SU-DHL-6 (cell line): ENCODE measurements at regions not wholly inside any gene's neighbourhood (a gene's known extent, or its start where the extent isn't known, plus 50 kb on each side); places are given as distances from the start of the nearest gene placed in this dataset.

ENCODE experiments used
- H2AFZ ChIP-seq: fragments of 200-600 bp; sonication (generic); 2 replicates; pipeline ENCODE4 v1.6.1; 2014; ENCODE audit warnings: low read depth, mild to moderate bottlenecking, moderate library complexity, mixed read lengths, antibody characterized with exemption, low read length; ENCODE audit not compliant: severe bottlenecking
- H3F3A ChIP-seq: fragments of 200-600 bp; shearing (Covaris generic); 2 replicates; pipeline ENCODE4 v1.6.0; 2016; ENCODE audit warnings: antibody characterized with exemption, mild to moderate bottlenecking; ENCODE audit not compliant: insufficient read depth
- H3K27ac ChIP-seq: fragments of 200-600 bp; sonication (generic); 2 replicates; pipeline ENCODE4 v1.5.1; 2016; ENCODE audit warnings: low read depth, mild to moderate bottlenecking, low read length, moderate library complexity, mixed read lengths
- H3K27me3 ChIP-seq: fragments of 200-600 bp; sonication (generic), shearing (Covaris generic); 2 replicates; pipeline ENCODE4 v1.6.0; 2014; ENCODE audit warnings: mild to moderate bottlenecking, low read length
- H3K36me3 ChIP-seq: fragments of 200-600 bp; sonication (generic); 2 replicates; pipeline ENCODE4 v1.6.1; 2014; ENCODE audit warnings: mild to moderate bottlenecking, low read length, mixed read lengths
- H3K4me2 ChIP-seq: fragments of 300-600, 200-600 bp; shearing (Covaris generic), sonication (generic); 2 replicates; pipeline ENCODE4 v1.6.0; 2014; ENCODE audit warnings: low read length, low read depth, mild to moderate bottlenecking; ENCODE audit not compliant: poor library complexity, severe bottlenecking
- H3K4me3 ChIP-seq: fragments of 200-600 bp; sonication (generic); 2 replicates; pipeline ENCODE4 v1.5.1; 2014; ENCODE audit warnings: antibody characterized with exemption, low read length, mild to moderate bottlenecking, mixed read lengths; ENCODE audit not compliant: insufficient read depth, poor library complexity, severe bottlenecking
- H3K79me2 ChIP-seq: fragments of 200-600 bp; sonication (generic); 2 replicates; pipeline ENCODE4 v1.6.1; 2014; ENCODE audit warnings: mild to moderate bottlenecking, low read length, moderate library complexity; ENCODE audit not compliant: insufficient read depth
- H3K9ac ChIP-seq: fragments of 200-600 bp; sonication (generic); 2 replicates; pipeline ENCODE4 v1.7.0; 2014; ENCODE audit warnings: mild to moderate bottlenecking, low read length
- H3K9me2 ChIP-seq: fragments of 200-600 bp; sonication (generic); replicated peaks from 2 replicates; pipeline ENCODE4 v1.6.1; 2014; ENCODE audit warnings: low read length; ENCODE audit not compliant: insufficient read depth
- H3K9me3 ChIP-seq: fragments of 200-600 bp; sonication (generic); 2 replicates; pipeline ENCODE4 v1.6.1; 2014; ENCODE audit warnings: low read length, mixed read lengths; ENCODE audit not compliant: insufficient read depth
- H4K20me1 ChIP-seq: fragments of 200-600 bp; sonication (generic); 2 replicates; pipeline ENCODE4 v1.6.1; 2014; ENCODE audit warnings: low read depth, mild to moderate bottlenecking, antibody characterized with exemption, low read length, moderate library complexity, mixed read lengths
- CTCF ChIP-seq: fragments of 200-600 bp; sonication (generic); IDR thresholded peaks from one replicate; pipeline ENCODE4 v1.5.1; 2017; ENCODE audit warnings: antibody characterized with exemption, mild to moderate bottlenecking, low read length, moderate library complexity; ENCODE audit not compliant: insufficient read depth, poor library complexity, severe bottlenecking
- EZH2phosphoT487 ChIP-seq: fragments of 200-600 bp; sonication (generic), shearing (Covaris generic); conservative IDR thresholded peaks from 2 replicates; pipeline ENCODE4 v1.6.1; 2018; ENCODE audit warnings: mild to moderate bottlenecking, antibody characterized with exemption, low read length, moderate library complexity, mixed read lengths

GRCh38 chr18:51739044-51739666, 541.7 kb upstream of the MEX3C start:
- no peak overlapping the region for H3K9ac ChIP-seq

GRCh38 chr18:51751901-51752300, 554.4 kb upstream of the MEX3C start:
- Histone ChIP-seq H3K79me2 (no peaks in the 10 kb centered on the region), H3K4me2 (no peak overlapping the region), H4K20me1 (no peaks in the 10 kb centered on the region), H3K27me3 (0 out of 2 replicates have a peak, but pooled peaks cover 2% of the 10 kb centered on the region), H3K9me2 (0 out of 2 replicates have a peak, but pooled peaks cover 4% of the 10 kb centered on the region), H3K9me3 (no peaks in the 10 kb centered on the region), H3K4me3 (no peak overlapping the region), H3K36me3 (no peaks in the 10 kb centered on the region), H3F3A (no peaks in the 10 kb centered on the region), H2AFZ (no peak overlapping the region), H3K9ac (no peak overlapping the region), H3K27ac (no peak overlapping the region)
- TF ChIP-seq CTCF (no peak), EZH2phosphoT487 (no peak)

More at GRCh38 chr18:51739044-51739666, 541.7 kb upstream of the MEX3C start:
- Histone ChIP-seq H4K20me1 (no peaks in the 10 kb centered on the region), H3K4me3 (no peak overlapping the region), H3K27me3 (no peaks in the 10 kb centered on the region), H3F3A (no peaks in the 10 kb centered on the region), H3K9me3 (no peaks in the 10 kb centered on the region), H3K79me2 (no peaks in the 10 kb centered on the region), H2AFZ (no peak overlapping the region), H3K4me2 (peak overlapping the region; percentile 20), H3K27ac (peak overlapping the region; percentile 43), H3K9me2 (no peaks in the 10 kb centered on the region), H3K36me3 (no peaks in the 10 kb centered on the region)
- no peak for TF ChIP-seq EZH2phosphoT487
- no peak for TF ChIP-seq CTCF

- no peak for TF ChIP-seq EZH2phosphoT487
- no peak for TF ChIP-seq CTCF
- 0 out of 2 replicates have a peak, but pooled peaks cover 2% of the 10 kb centered on the region for H3K27me3 ChIP-seq
- no peak overlapping the region for H3K4me3 ChIP-seq
- H3K4me2 ChIP-seq, result no peak overlapping the region
- H3F3A ChIP-seq, result no peaks in the 10 kb centered on the region
- H3K27ac ChIP-seq, result no peak overlapping the region
- H3K9ac ChIP-seq, result no peak overlapping the region
- H2AFZ ChIP-seq, result no peak overlapping the region
- H3K9me3 ChIP-seq, result no peaks in the 10 kb centered on the region
- H3K9me2 ChIP-seq, result 0 out of 2 replicates have a peak, but pooled peaks cover 4% of the 10 kb centered on the region
- H3K79me2 ChIP-seq, result no peaks in the 10 kb centered on the region
- H3K36me3 ChIP-seq, result no peaks in the 10 kb centered on the region
- H4K20me1 ChIP-seq, result no peaks in the 10 kb centered on the region
Measured at GRCh38 chr18:51753365-51754057, 556.0 kb upstream of the MEX3C start.
